Posterior cingulate gyrus (tissue), 11 donors: ENCODE measurements at regions not wholly inside any gene's neighbourhood (a gene's known extent, or its start where the extent isn't known, plus 50 kb on each side); places are given as distances from the start of the nearest gene placed in this dataset.
A peak's percentile ranks its signal among the peaks of the same experiment; 100 is the strongest.
"Not testable (repeated sequence)": the region's sequence is repeated elsewhere in the genome, so short reads cannot be mapped to it uniquely, and the experiment has no call there.

Experiments used
- DNase-seq, 10 donors: peaks; one replicate each; pipeline versions ENCODE4 v3.0.0 to v3.0.0-alpha.2; 2020 to 2021; ENCODE audit warnings: mixed read lengths in 3 of 10
- intact Hi-C: fragments of 100-400 bp; cut with DNase I; formaldehyde crosslinking; loops from one replicate; pipeline ENCODE4 v1.15.1; 2023

- intact Hi-C loops: no loop called here
- no peak for DNase-seq
Measured at GRCh38 chr14:52124791-52125684, 56.2 kb upstream of the NID2 start.

- DNase-seq, intact Hi-C loops: not testable (repeated sequence)
Measured at GRCh38 chr14:52122163-52122562, 53.3 kb upstream of the NID2 start.

- intact Hi-C loops: no loop called here
- no peak for DNase-seq
Measured at GRCh38 chr14:52121441-52121840, 52.6 kb upstream of the NID2 start.

- intact Hi-C loops: no loop called here
- DNase-seq: peak in 8 of 10 donors; percentile 37 to 89 (median 60)
Measured at GRCh38 chr14:52119030-52119429, 50.2 kb upstream of the NID2 start.
